PFSK-1 (cell line): ENCODE measurements at regions not wholly inside any gene's neighbourhood (a gene's known extent, or its start where the extent isn't known, plus 50 kb on each side); places are given as distances from the start of the nearest gene placed in this dataset.

ENCODE experiments used
- FOXP2 ChIP-seq: optimal IDR thresholded peaks from 2 replicates; pipeline ENCODE3; 2011; ENCODE audit warnings: borderline replicate concordance, control low read depth, inconsistent platforms; ENCODE audit not compliant: insufficient read depth; ENCODE audit errors: extremely low read length, extremely low read depth
- POLR2AphosphoS5 ChIP-seq: IDR thresholded peaks from 2 replicates; pipeline ENCODE4 v1.6.1; 2012; ENCODE audit warnings: low read depth, mild to moderate bottlenecking, control low read depth, low read length, moderate library complexity
- SIN3A ChIP-seq: IDR thresholded peaks from 2 replicates; pipeline ENCODE4 v1.6.1; 2012; ENCODE audit warnings: mild to moderate bottlenecking, low read length, moderate library complexity, borderline replicate concordance; ENCODE audit not compliant: insufficient read depth
- TAF1 ChIP-seq: IDR thresholded peaks from 2 replicates; pipeline ENCODE4 v1.6.1; 2012; ENCODE audit warnings: low read length, control low read depth, borderline replicate concordance; ENCODE audit not compliant: insufficient read depth
- TF ChIP-seq, protein P1 (sequence below), 2 experiments: IDR thresholded peaks; 2 replicates each; pipeline versions ENCODE4 v1.6.1 to v1.8.0; 2011 to 2012; ENCODE audit warnings: low read depth in 2 of 2, low read length in 2 of 2, control low read depth in 1 of 2, inconsistent platforms in 1 of 2, mild to moderate bottlenecking in 1 of 2, moderate library complexity in 1 of 2; ENCODE audit not compliant: insufficient read depth in 1 of 2

DNA sequence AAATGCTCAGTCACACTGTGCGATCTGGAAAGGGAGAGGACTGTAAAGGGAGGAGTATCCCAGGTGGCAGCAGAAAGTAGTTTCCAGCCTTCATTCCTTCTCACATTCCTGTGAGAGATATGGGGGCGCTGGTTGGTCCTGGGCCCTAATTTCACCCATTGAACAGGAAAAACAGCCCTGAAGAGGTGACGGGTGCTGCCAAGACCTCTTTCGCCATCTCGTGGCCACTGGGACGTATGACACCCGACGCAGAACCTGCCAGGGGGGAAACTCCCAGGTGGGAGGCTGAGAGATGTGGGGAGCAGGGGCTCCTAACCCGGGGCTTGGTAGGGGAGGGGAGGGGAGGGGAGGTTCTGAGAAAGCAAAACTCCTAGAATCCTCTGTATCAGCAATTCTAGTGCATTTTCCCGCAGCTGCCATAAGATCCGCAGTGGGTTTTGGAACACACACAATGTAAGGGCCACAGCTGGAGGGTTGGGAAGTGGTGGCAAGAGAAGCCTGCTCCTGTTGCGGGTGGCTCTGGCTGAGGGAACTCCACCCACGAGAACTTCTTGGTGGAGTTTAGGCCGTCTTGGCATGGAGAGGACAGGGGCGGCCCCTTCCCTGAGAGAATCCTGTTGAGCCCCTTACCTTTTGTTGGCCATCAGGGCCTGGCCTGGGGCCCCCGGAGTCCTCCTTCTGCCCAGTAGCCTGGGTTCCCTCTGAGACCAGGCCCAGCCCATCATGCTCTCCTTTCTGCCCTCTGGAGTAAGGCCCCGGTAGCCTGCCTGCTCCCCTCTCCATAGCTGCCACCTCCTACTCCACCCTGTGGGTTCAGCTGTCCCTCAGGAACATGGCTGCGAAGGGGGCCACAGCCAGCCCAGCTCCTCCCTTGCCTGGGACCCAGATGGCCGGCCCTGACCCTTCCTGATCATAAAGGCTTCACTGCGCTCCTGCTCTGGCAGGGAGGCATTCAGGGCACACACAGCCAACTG lies 134.1 kb downstream of the OR13H1 start:
- TF ChIP-seq POLR2AphosphoS5 = no peak
- TF ChIP-seq TAF1 = no peak
- TF ChIP-seq SIN3A = no peak
- TF ChIP-seq, protein P1, sequence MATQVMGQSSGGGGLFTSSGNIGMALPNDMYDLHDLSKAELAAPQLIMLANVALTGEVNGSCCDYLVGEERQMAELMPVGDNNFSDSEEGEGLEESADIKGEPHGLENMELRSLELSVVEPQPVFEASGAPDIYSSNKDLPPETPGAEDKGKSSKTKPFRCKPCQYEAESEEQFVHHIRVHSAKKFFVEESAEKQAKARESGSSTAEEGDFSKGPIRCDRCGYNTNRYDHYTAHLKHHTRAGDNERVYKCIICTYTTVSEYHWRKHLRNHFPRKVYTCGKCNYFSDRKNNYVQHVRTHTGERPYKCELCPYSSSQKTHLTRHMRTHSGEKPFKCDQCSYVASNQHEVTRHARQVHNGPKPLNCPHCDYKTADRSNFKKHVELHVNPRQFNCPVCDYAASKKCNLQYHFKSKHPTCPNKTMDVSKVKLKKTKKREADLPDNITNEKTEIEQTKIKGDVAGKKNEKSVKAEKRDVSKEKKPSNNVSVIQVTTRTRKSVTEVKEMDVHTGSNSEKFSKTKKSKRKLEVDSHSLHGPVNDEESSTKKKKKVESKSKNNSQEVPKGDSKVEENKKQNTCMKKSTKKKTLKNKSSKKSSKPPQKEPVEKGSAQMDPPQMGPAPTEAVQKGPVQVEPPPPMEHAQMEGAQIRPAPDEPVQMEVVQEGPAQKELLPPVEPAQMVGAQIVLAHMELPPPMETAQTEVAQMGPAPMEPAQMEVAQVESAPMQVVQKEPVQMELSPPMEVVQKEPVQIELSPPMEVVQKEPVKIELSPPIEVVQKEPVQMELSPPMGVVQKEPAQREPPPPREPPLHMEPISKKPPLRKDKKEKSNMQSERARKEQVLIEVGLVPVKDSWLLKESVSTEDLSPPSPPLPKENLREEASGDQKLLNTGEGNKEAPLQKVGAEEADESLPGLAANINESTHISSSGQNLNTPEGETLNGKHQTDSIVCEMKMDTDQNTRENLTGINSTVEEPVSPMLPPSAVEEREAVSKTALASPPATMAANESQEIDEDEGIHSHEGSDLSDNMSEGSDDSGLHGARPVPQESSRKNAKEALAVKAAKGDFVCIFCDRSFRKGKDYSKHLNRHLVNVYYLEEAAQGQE (IDR thresholded peaks at IDR 0.05; ENCODE audit: insufficient read depth in 1 of 2, low read depth in 2 of 2, low read length in 2 of 2) = no peak
- TF ChIP-seq FOXP2 = no peak
